Naive thymus-derived CD4-positive, alpha-beta T cell (primary cell): ENCODE measurements at regions not wholly inside any gene's neighbourhood (a gene's known extent, or its start where the extent isn't known, plus 50 kb on each side); places are given as distances from the start of the nearest gene placed in this dataset.

Experiments
- ATAC-seq: fragments of 150-1000 bp; cut with Tn5 transposase; 2 replicates; pipeline ENCODE4 v1.10.0; 2021; ENCODE audit warnings: mild to moderate bottlenecking, moderate library complexity
- CTCF ChIA-PET: fragments of 350-600 bp; sonication (Branson Sonifier 250); formaldehyde crosslinking; loops from one replicate; lab custom pipeline; 2021; ENCODE audit warnings: antibody characterized with exemption; lab: Charles Lee
- POLR2A ChIA-PET: fragments of 350-600 bp; sonication (Branson Sonifier 250); formaldehyde crosslinking; loops from one replicate; lab custom pipeline; 2021; ENCODE audit warnings: antibody characterized with exemption, inconsistent platforms; lab: Charles Lee
- DNase-seq, 9 donors: peaks; one replicate each; pipeline versions ENCODE4 v3.0.0 to v3.0.0-alpha.2; 2020 to 2022; ENCODE audit warnings: mixed read lengths in 1 of 9
- H3K27ac ChIP-seq: one replicate; pipeline ENCODE4 v1.7.0; 2013; ENCODE audit warnings: mild to moderate bottlenecking, low read depth, low read length, moderate library complexity
- H3K27me3 ChIP-seq, 2 donors: one replicate each; pipeline ENCODE4 v1.7.0; 2013; ENCODE audit warnings: low read length in 2 of 2, mild to moderate bottlenecking in 2 of 2, moderate library complexity in 2 of 2; ENCODE audit not compliant: control insufficient read depth in 2 of 2, insufficient read depth in 2 of 2
- H3K36me3 ChIP-seq, 3 experiments: 1 replicate in 2 of 3; 2 replicates in 1 of 3; pipeline ENCODE4 v1.7.0; 2013; ENCODE audit warnings: low read length in 3 of 3, mild to moderate bottlenecking in 3 of 3, moderate library complexity in 1 of 3; ENCODE audit not compliant: insufficient read depth in 3 of 3, control insufficient read depth in 2 of 3
- H3K4me1 ChIP-seq, 2 donors: one replicate each; pipeline ENCODE4 v1.7.0; 2013; ENCODE audit warnings: low read length in 2 of 2, mild to moderate bottlenecking in 2 of 2, moderate library complexity in 1 of 2; ENCODE audit not compliant: control insufficient read depth in 2 of 2, insufficient read depth in 2 of 2
- H3K4me3 ChIP-seq: 2 replicates; pipeline ENCODE4 v1.7.0; 2013; ENCODE audit warnings: mild to moderate bottlenecking, low read length
- H3K9me3 ChIP-seq, 3 experiments: 1 replicate in 2 of 3; 2 replicates in 1 of 3; pipeline ENCODE4 v1.7.0; 2013; ENCODE audit warnings: low read length in 3 of 3; ENCODE audit not compliant: control insufficient read depth in 2 of 3
- H3K27ac Mint-ChIP-seq, 9 donors: one replicate each; pipeline ENCODE4 v1.8.0; 2020 to 2022; ENCODE audit warnings: mixed read lengths in 9 of 9, mild to moderate bottlenecking in 8 of 9, moderate library complexity in 5 of 9, inconsistent platforms in 2 of 9
- H3K27me3 Mint-ChIP-seq, 5 donors: one replicate each; pipeline ENCODE4 v1.8.0; 2021 to 2022; ENCODE audit warnings: mixed read lengths in 5 of 5, mild to moderate bottlenecking in 1 of 5
- H3K36me3 Mint-ChIP-seq, 5 donors: one replicate each; pipeline ENCODE4 v1.8.0; 2020 to 2022; ENCODE audit warnings: mixed read lengths in 5 of 5, mild to moderate bottlenecking in 3 of 5, inconsistent platforms in 1 of 5
- H3K4me1 Mint-ChIP-seq, 7 donors: one replicate each; pipeline ENCODE4 v1.8.0; 2020 to 2022; ENCODE audit warnings: mixed read lengths in 7 of 7, mild to moderate bottlenecking in 3 of 7, inconsistent platforms in 1 of 7
- H3K4me3 Mint-ChIP-seq, 10 donors: one replicate each; pipeline ENCODE4 v1.8.0; 2020 to 2022; ENCODE audit warnings: mild to moderate bottlenecking in 10 of 10, mixed read lengths in 10 of 10, moderate library complexity in 6 of 10, inconsistent platforms in 2 of 10
- H3K9me3 Mint-ChIP-seq, 11 donors: one replicate each; pipeline ENCODE4 v1.8.0; 2020 to 2022; ENCODE audit warnings: mixed read lengths in 11 of 11, mild to moderate bottlenecking in 4 of 11, inconsistent platforms in 1 of 11, moderate library complexity in 1 of 11
- intact Hi-C, 2 donors: fragments of 100-400 bp; cut with micrococcal nuclease; formaldehyde crosslinking; loops; one replicate each; pipeline ENCODE4 v1.15.1; 2023

DNA sequence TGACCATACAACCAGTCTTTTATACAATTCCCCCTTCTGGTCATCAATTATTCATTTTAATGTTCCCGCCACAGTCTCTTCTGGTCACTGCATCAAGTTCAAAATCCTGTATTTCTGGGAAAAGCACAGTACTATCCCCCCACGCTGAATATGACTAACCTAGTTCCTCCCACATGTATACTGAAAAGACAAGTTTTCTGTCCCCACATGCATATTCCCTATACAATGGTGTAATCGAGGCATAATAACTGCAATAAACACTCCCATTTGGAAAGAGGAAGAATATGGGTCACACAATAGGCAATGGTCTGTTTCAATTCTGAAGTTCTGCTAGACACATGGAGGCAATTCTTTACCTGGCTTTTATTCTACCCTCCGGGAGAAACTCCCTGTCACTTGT lies 344.9 kb downstream of the EFNA5 start:
- H3K4me1 Mint-ChIP-seq: peaks cover 0 to 2% (median 0%) of the 10 kb centered on the region in 7 donors
- no peak for DNase-seq
- Histone ChIP-seq H3K27ac (no peak overlapping the region), H3K36me3 (no peaks in the 10 kb centered on the region), H3K9me3 (no peaks in the 10 kb centered on the region), H3K27me3 (no peaks in the 10 kb centered on the region), H3K4me1 (no peaks in the 10 kb centered on the region), H3K4me3 (no peak overlapping the region)
- CTCF ChIA-PET: no interaction called here
- H3K27me3 Mint-ChIP-seq: peaks cover 0 to 6% (median 4%) of the 10 kb centered on the region in 5 donors
- POLR2A ChIA-PET: no interaction called here
- intact Hi-C loops: no loop called here
- peaks cover 0 to 4% (median 0%) of the 10 kb centered on the region in 11 donors for H3K9me3 Mint-ChIP-seq
- ATAC-seq: no peak
- H3K4me3 Mint-ChIP-seq: no peak overlapping the region
- no peaks in the 10 kb centered on the region for H3K36me3 Mint-ChIP-seq
- no peak overlapping the region for H3K27ac Mint-ChIP-seq

DNA sequence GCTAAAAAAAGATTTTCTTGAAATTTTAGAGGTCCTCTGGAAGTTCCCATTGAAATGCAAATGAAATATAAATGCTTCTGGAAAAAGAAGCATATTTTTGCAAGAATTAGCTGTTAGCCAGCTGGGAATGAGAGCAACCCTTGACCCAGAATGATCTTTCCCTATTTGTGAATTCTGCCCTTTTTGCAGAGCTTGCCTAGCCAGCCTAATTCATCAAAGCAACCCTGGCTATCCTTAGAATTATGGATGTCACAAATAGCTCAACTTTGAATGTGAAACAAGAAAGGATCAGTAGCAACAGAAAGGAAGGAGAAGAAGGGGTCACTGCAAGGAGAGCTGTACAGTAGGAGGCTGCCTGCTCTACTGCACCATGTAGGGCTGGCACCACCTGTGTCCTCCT lies 345.9 kb downstream of the EFNA5 start:
- no peaks in the 10 kb centered on the region for H3K36me3 ChIP-seq
- CTCF ChIA-PET: no interaction called here
- no peaks in the 10 kb centered on the region for H3K27me3 ChIP-seq
- intact Hi-C loops: no loop called here
- Mint-ChIP-seq H3K9me3 (peaks cover 0 to 2% (median 0%) of the 10 kb centered on the region in 11 donors), H3K4me1 (peaks cover 0 to 2% (median 0%) of the 10 kb centered on the region in 7 donors), H3K4me3 (no peak overlapping the region), H3K27me3 (peaks cover 0 to 6% (median 4%) of the 10 kb centered on the region in 5 donors), H3K36me3 (no peaks in the 10 kb centered on the region), H3K27ac (no peak overlapping the region)
- DNase-seq: no peak
- POLR2A ChIA-PET: no interaction called here
- no peak for ATAC-seq
- no peak overlapping the region for H3K4me3 ChIP-seq
- no peaks in the 10 kb centered on the region for H3K9me3 ChIP-seq
- no peak overlapping the region for H3K27ac ChIP-seq
- H3K4me1 ChIP-seq: no peaks in the 10 kb centered on the region

GRCh38 chr5:107324071-107324470 lies 346.7 kb downstream of the EFNA5 start:
- Mint-ChIP-seq H3K4me1 (peaks cover 0 to 2% (median 0%) of the 10 kb centered on the region in 7 donors), H3K36me3 (no peaks in the 10 kb centered on the region), H3K4me3 (no peak overlapping the region), H3K27ac (no peak overlapping the region), H3K27me3 (peaks cover 0 to 6% (median 4%) of the 10 kb centered on the region in 5 donors), H3K9me3 (peaks cover 0 to 5% (median 0%) of the 10 kb centered on the region in 11 donors)
- POLR2A ChIA-PET: no interaction called here
- Histone ChIP-seq H3K4me3 (no peak overlapping the region), H3K9me3 (no peaks in the 10 kb centered on the region), H3K27me3 (no peaks in the 10 kb centered on the region), H3K27ac (no peak overlapping the region), H3K4me1 (no peaks in the 10 kb centered on the region), H3K36me3 (no peaks in the 10 kb centered on the region)
- CTCF ChIA-PET: no interaction called here
- DNase-seq: no peak
- intact Hi-C loops: no loop called here
- no peak for ATAC-seq

DNA sequence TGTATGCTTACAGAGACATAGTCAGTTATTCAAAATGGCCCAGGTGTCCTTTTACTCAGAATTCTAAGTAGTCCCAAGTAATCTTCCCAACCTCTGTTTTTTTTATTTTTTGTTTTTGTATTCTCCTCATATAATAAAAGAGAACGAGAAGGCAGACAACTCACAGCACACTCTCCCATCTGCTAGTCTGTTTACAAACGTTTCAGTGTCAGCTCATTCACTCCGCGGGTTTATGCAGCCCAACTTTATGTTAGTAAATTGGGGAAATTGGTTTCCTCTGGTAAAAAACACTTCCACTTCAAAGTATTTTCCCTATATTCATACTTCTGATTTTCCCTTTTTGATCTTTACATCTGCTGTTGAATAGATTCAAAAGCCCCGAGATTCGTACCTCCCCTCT lies 347.2 kb downstream of the EFNA5 start:
- Histone ChIP-seq H3K27me3 (no peaks in the 10 kb centered on the region), H3K27ac (no peak overlapping the region), H3K36me3 (no peaks in the 10 kb centered on the region), H3K4me1 (no peaks in the 10 kb centered on the region), H3K9me3 (no peaks in the 10 kb centered on the region), H3K4me3 (no peak overlapping the region)
- Mint-ChIP-seq H3K27ac (no peak overlapping the region), H3K27me3 (peaks cover 0 to 6% (median 4%) of the 10 kb centered on the region in 5 donors), H3K4me1 (peaks cover 0 to 2% (median 0%) of the 10 kb centered on the region in 7 donors), H3K4me3 (no peak overlapping the region), H3K36me3 (no peaks in the 10 kb centered on the region), H3K9me3 (peaks cover 0 to 5% (median 0%) of the 10 kb centered on the region in 11 donors)
- POLR2A ChIA-PET: no interaction called here
- no peak for ATAC-seq
- DNase-seq: no peak
- intact Hi-C loops: no loop called here
- CTCF ChIA-PET: no interaction called here

- H3K27me3 ChIP-seq: no peaks in the 10 kb centered on the region
- ChIA-PET CTCF (no interaction called here), POLR2A (no interaction called here)
- Mint-ChIP-seq H3K4me1 (peaks cover 0 to 2% (median 0%) of the 10 kb centered on the region in 7 donors), H3K27ac (no peak overlapping the region), H3K9me3 (peaks cover 0 to 6% (median 0%) of the 10 kb centered on the region in 11 donors), H3K36me3 (no peaks in the 10 kb centered on the region), H3K4me3 (no peak overlapping the region), H3K27me3 (peaks cover 0 to 6% (median 4%) of the 10 kb centered on the region in 5 donors)
- H3K27ac ChIP-seq: no peak overlapping the region
- H3K9me3 ChIP-seq: no peaks in the 10 kb centered on the region
- no peaks in the 10 kb centered on the region for H3K36me3 ChIP-seq
- intact Hi-C loops: no loop called here
- ATAC-seq: no peak
- H3K4me1 ChIP-seq: no peaks in the 10 kb centered on the region
- no peak overlapping the region for H3K4me3 ChIP-seq
- DNase-seq: no peak
These were observed 347.8 kb downstream of the EFNA5 start for GRCh38 chr5:107322936-107323335.

- Mint-ChIP-seq H3K27me3 (peaks cover 0 to 6% (median 4%) of the 10 kb centered on the region in 5 donors), H3K4me1 (peaks cover 0 to 2% (median 0%) of the 10 kb centered on the region in 7 donors), H3K27ac (no peak overlapping the region), H3K4me3 (no peak overlapping the region), H3K9me3 (peaks cover 0 to 6% (median 0%) of the 10 kb centered on the region in 11 donors), H3K36me3 (no peaks in the 10 kb centered on the region)
- Histone ChIP-seq H3K4me3 (no peak overlapping the region), H3K27ac (no peak overlapping the region), H3K9me3 (no peaks in the 10 kb centered on the region), H3K36me3 (no peaks in the 10 kb centered on the region), H3K27me3 (no peaks in the 10 kb centered on the region), H3K4me1 (no peaks in the 10 kb centered on the region)
- intact Hi-C loops: no loop called here
- DNase-seq: no peak
- no peak for ATAC-seq
- CTCF ChIA-PET: no interaction called here
- POLR2A ChIA-PET: no interaction called here
These were observed 348.8 kb downstream of the EFNA5 start for GRCh38 chr5:107321906-107322305.

GRCh38 chr5:107320846-107321245 lies 349.9 kb downstream of the EFNA5 start:
- Histone ChIP-seq H3K9me3 (no peaks in the 10 kb centered on the region), H3K36me3 (no peaks in the 10 kb centered on the region), H3K27ac (no peak overlapping the region), H3K4me3 (no peak overlapping the region), H3K27me3 (no peaks in the 10 kb centered on the region), H3K4me1 (no peaks in the 10 kb centered on the region)
- intact Hi-C loops: no loop called here
- Mint-ChIP-seq H3K4me3 (no peak overlapping the region), H3K4me1 (peaks cover 0 to 2% (median 0%) of the 10 kb centered on the region in 7 donors), H3K27me3 (peaks cover 0 to 10% (median 4%) of the 10 kb centered on the region in 5 donors), H3K27ac (no peak overlapping the region), H3K36me3 (no peaks in the 10 kb centered on the region), H3K9me3 (peaks cover 0 to 6% (median 0%) of the 10 kb centered on the region in 11 donors)
- ChIA-PET CTCF (no interaction called here), POLR2A (no interaction called here)
- DNase-seq (no peak), ATAC-seq (no peak)
